HepG2 (cell line): ENCODE measurements at regions not wholly inside any gene's neighbourhood (a gene's known extent, or its start where the extent isn't known, plus 50 kb on each side); places are given as distances from the start of the nearest gene placed in this dataset.

Experiments
- ESRRA ChIP-seq: sonication (generic); formaldehyde crosslinking; IDR thresholded peaks from 2 replicates; pipeline ENCODE4 v1.5.1; 2020; ENCODE audit warnings: mild to moderate bottlenecking, low read depth, missing genetic modification reagents
- EZH2 ChIP-seq: conservative IDR thresholded peaks from 2 replicates; pipeline ENCODE4 v1.6.1; 2012; ENCODE audit warnings: mild to moderate bottlenecking, low read depth, low read length, moderate library complexity
- KDM5A ChIP-seq: fragments of 200-600 bp; sonication (generic); IDR thresholded peaks from 2 replicates; pipeline ENCODE4 v1.7.0; 2018; ENCODE audit warnings: antibody characterized with exemption, mild to moderate bottlenecking, low read length, borderline replicate concordance
- POLR2A ChIP-seq, 2 experiments: IDR thresholded peaks; 2 replicates each; pipeline ENCODE4 v1.6.1; 2011; ENCODE audit warnings: low read depth in 2 of 2, low read length in 2 of 2, mild to moderate bottlenecking in 1 of 2, moderate library complexity in 1 of 2; ENCODE audit not compliant: insufficient read depth in 1 of 2
- POLR2AphosphoS5 ChIP-seq: IDR thresholded peaks from 2 replicates; pipeline ENCODE4 v1.6.1; 2012; ENCODE audit warnings: low read depth, low read length
- RXRA ChIP-seq: sonication (generic); formaldehyde crosslinking; IDR thresholded peaks from 2 replicates; pipeline ENCODE4 v1.5.1; 2020; ENCODE audit warnings: missing genetic modification reagents
- U2AF1 ChIP-seq: fragments of 200-400 bp; formaldehyde crosslinking; optimal IDR thresholded peaks from 2 replicates; pipeline ENCODE3; 2017; ENCODE audit warnings: mild to moderate bottlenecking, low read depth, low read length
- ZBTB7A ChIP-seq: sonication (generic); formaldehyde crosslinking; IDR thresholded peaks from 2 replicates; pipeline ENCODE4 v1.8.0; 2022; ENCODE audit warnings: mild to moderate bottlenecking, missing genetic modification reagents
- ZKSCAN8 ChIP-seq: IDR thresholded peaks from 2 replicates; pipeline ENCODE4 v1.6.1; 2016; ENCODE audit warnings: borderline replicate concordance, missing genetic modification reagents, missing compliant biosample characterization
- ZNF274 ChIP-seq: sonication (generic); formaldehyde crosslinking; IDR thresholded peaks from 2 replicates; pipeline ENCODE4 v1.5.1; 2020; ENCODE audit warnings: mild to moderate bottlenecking, missing genetic modification reagents
- ZNF354B ChIP-seq: sonication (generic); formaldehyde crosslinking; IDR thresholded peaks from 2 replicates; pipeline ENCODE4 v1.8.0; 2022; ENCODE audit warnings: mild to moderate bottlenecking, missing genetic modification reagents
- ZNF564 ChIP-seq: sonication (generic); formaldehyde crosslinking; IDR thresholded peaks from 2 replicates; pipeline ENCODE4 v1.8.1; 2023; ENCODE audit warnings: mild to moderate bottlenecking, missing genetic modification reagents
- TF ChIP-seq, protein P1 (sequence below): IDR thresholded peaks from 2 replicates; pipeline ENCODE4 v1.6.1; 2016; ENCODE audit warnings: mild to moderate bottlenecking
- TF ChIP-seq, protein P2 (sequence below): sonication (generic); formaldehyde crosslinking; IDR thresholded peaks from 2 replicates; pipeline ENCODE4 v1.4.0; 2020; ENCODE audit warnings: missing genetic modification reagents, borderline replicate concordance

DNA sequence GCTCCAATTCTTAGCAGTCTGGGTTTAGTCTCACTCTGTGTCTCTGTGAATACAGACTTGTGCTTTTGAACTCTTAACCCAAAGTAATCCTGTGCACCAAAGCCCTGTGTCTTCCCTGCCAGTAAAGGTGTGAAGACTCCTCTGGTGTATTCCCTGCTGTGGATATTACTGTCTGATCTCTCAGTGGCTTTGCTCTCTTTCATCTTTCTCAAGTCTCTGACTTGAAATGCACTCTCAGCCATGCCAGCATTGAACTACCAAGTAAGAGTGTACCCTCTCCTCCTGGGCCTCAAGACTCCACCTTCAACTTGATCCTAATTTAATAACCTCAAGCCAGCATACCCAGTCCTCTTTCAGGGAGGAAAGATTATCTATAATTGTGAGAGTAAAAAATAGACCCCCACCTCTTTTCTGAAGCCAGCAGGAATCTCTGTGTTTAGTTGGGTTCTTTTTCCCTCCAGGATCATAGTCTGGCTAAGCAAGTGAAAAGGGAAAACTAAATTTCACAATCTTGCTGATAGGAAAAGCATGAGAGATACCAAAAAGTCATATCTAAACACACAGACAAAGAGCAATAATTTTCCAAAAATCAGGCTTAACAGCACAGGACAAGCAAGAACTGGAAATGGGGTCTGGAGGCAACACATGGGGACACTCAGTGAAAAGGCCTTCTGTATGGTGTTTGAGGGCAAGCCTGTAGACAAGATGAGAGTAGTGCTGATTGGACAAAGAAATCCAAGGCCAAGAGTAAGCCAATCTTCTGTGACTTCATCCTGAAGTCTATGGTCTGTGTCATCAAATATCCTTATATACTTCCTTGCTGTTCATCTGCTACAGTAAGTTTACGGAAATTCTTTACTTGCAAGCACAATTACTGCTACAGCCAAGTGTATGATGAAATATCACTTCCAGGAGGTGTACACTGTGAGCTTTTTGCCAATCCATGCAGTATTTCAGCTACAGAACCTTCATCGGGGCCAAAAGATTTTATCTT lies 296.1 kb upstream of the TGFBR2 start:
- TF ChIP-seq KDM5A (no peak), ZBTB7A (CRISPR knock-in tag) (no peak), POLR2AphosphoS5 (no peak), ZKSCAN8 (CRISPR knock-in tag) (no peak), ZNF564 (CRISPR knock-in tag) (no peak), EZH2 (no peak), ZNF354B (no peak), U2AF1 (no peak), ESRRA (CRISPR knock-in tag) (no peak), POLR2A (IDR thresholded peaks at IDR 0.05; ENCODE audit: insufficient read depth in 1 of 2, low read depth in 2 of 2, low read length in 2 of 2) (no peak), ZNF274 (CRISPR knock-in tag) (no peak), RXRA (CRISPR knock-in tag) (no peak)
- TF ChIP-seq, protein P1, sequence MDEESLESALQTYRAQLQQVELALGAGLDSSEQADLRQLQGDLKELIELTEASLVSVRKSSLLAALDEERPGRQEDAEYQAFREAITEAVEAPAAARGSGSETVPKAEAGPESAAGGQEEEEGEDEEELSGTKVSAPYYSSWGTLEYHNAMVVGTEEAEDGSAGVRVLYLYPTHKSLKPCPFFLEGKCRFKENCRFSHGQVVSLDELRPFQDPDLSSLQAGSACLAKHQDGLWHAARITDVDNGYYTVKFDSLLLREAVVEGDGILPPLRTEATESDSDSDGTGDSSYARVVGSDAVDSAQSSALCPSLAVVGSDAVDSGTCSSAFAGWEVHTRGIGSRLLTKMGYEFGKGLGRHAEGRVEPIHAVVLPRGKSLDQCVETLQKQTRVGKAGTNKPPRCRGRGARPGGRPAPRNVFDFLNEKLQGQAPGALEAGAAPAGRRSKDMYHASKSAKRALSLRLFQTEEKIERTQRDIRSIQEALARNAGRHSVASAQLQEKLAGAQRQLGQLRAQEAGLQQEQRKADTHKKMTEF: no peak
- TF ChIP-seq, protein P2, sequence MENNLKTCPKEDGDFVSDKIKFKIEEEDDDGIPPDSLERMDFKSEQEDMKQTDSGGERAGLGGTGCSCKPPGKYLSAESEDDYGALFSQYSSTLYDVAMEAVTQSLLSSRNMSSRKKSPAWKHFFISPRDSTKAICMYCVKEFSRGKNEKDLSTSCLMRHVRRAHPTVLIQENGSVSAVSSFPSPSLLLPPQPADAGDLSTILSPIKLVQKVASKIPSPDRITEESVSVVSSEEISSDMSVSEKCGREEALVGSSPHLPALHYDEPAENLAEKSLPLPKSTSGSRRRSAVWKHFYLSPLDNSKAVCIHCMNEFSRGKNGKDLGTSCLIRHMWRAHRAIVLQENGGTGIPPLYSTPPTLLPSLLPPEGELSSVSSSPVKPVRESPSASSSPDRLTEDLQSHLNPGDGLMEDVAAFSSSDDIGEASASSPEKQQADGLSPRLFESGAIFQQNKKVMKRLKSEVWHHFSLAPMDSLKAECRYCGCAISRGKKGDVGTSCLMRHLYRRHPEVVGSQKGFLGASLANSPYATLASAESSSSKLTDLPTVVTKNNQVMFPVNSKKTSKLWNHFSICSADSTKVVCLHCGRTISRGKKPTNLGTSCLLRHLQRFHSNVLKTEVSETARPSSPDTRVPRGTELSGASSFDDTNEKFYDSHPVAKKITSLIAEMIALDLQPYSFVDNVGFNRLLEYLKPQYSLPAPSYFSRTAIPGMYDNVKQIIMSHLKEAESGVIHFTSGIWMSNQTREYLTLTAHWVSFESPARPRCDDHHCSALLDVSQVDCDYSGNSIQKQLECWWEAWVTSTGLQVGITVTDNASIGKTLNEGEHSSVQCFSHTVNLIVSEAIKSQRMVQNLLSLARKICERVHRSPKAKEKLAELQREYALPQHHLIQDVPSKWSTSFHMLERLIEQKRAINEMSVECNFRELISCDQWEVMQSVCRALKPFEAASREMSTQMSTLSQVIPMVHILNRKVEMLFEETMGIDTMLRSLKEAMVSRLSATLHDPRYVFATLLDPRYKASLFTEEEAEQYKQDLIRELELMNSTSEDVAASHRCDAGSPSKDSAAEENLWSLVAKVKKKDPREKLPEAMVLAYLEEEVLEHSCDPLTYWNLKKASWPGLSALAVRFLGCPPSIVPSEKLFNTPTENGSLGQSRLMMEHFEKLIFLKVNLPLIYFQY (CRISPR knock-in tag): no peak
